Transverse colon (tissue), 3 donors: ENCODE measurements at regions not wholly inside any gene's neighbourhood (a gene's known extent, or its start where the extent isn't known, plus 50 kb on each side); places are given as distances from the start of the nearest gene placed in this dataset.

ENCODE experiments used
- POLR2A ChIP-seq: fragments of 450-650 bp; IDR thresholded peaks from one replicate; pipeline ENCODE4 v1.6.1; 2016; ENCODE audit warnings: antibody characterized with exemption, mild to moderate bottlenecking, moderate library complexity
- POLR2AphosphoS5 ChIP-seq, 3 donors: sonication (generic); formaldehyde crosslinking; IDR thresholded peaks; one replicate each; pipeline ENCODE4 v1.6.1; 2016; ENCODE audit warnings: antibody characterized with exemption in 3 of 3

- TF ChIP-seq POLR2A, result no peak
- TF ChIP-seq POLR2AphosphoS5 (IDR thresholded peaks at IDR 0.05), result no peak
Observed at GRCh38 chr1:193438771-193439170, 252.4 kb upstream of the B3GALT2 start.
